Fibroblast of the aortic adventitia (primary cell): ENCODE measurements at regions not wholly inside any gene's neighbourhood (a gene's known extent, or its start where the extent isn't known, plus 50 kb on each side); places are given as distances from the start of the nearest gene placed in this dataset.

Experiments used
- DNase-seq: peaks from one replicate; pipeline ENCODE4 v3.0.0-alpha.2; 2010; ENCODE audit warnings: low read depth
- H3K4me3 ChIP-seq: 2 replicates; pipeline ENCODE4 v1.5.1; 2011; ENCODE audit warnings: low read depth, mild to moderate bottlenecking, control low read depth, low read length, moderate library complexity
- CTCF ChIP-seq: IDR thresholded peaks from 2 replicates; pipeline ENCODE4 v1.5.1; 2011; ENCODE audit warnings: mild to moderate bottlenecking, low read length, control low read depth, inconsistent platforms; ENCODE audit not compliant: insufficient read depth

GRCh38 chr5:36489505-36489904 is 116.9 kb upstream of the SLC1A3 start:
- DNase-seq: no peak
- TF ChIP-seq CTCF: no peak
- no peak overlapping the region for H3K4me3 ChIP-seq

- H3K4me3 ChIP-seq: no peak overlapping the region
- TF ChIP-seq CTCF: no peak
- DNase-seq: no peak
Observed at GRCh38 chr5:36491856-36492255, 114.5 kb upstream of the SLC1A3 start.

- H3K4me3 ChIP-seq: no peak overlapping the region
- peak; percentile 0 for TF ChIP-seq CTCF
- peak; percentile 52 for DNase-seq
Observed at GRCh38 chr5:36492984-36493654, 113.3 kb upstream of the SLC1A3 start.

- H3K4me3 ChIP-seq: no peak overlapping the region
- TF ChIP-seq CTCF: no peak
- no peak for DNase-seq
Observed at GRCh38 chr5:36494028-36494427, 112.4 kb upstream of the SLC1A3 start.

GRCh38 chr5:36494841-36495601 is 111.4 kb upstream of the SLC1A3 start:
- DNase-seq: peak; percentile 64
- TF ChIP-seq CTCF: no peak

GRCh38 chr5:36495611-36496010 is 110.8 kb upstream of the SLC1A3 start:
- no peak overlapping the region for H3K4me3 ChIP-seq
- TF ChIP-seq CTCF: no peak
- no peak for DNase-seq

More at GRCh38 chr5:36494841-36495601, 111.4 kb upstream of the SLC1A3 start:
- H3K4me3 ChIP-seq: no peak overlapping the region
